ENCODE measurements at regions not wholly inside any gene's neighbourhood (a gene's known extent, or its start where the extent isn't known, plus 50 kb on each side); places are given as distances from the start of the nearest gene placed in this dataset.

DNA sequence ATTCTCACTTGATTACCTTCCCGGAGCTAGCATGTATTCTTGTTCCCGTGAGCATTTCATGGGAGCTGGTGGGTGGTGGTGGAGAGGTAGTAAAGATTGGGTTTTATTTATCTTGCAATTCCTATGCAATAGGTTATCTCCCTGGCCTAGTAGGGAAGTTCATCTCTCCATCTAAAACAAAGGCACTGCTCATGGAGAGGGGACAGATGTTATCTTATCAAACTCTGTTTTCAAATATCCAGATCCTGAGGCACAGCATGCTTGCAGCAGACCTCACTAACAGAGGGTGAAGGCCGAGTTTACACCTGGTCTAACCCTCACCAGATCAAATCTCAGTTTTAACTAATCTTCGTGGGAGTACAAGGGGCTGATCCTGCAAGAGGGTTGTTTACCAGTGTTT lies 98.9 kb downstream of the CYRIA start:
- TF ChIP-seq, protein P1, sequence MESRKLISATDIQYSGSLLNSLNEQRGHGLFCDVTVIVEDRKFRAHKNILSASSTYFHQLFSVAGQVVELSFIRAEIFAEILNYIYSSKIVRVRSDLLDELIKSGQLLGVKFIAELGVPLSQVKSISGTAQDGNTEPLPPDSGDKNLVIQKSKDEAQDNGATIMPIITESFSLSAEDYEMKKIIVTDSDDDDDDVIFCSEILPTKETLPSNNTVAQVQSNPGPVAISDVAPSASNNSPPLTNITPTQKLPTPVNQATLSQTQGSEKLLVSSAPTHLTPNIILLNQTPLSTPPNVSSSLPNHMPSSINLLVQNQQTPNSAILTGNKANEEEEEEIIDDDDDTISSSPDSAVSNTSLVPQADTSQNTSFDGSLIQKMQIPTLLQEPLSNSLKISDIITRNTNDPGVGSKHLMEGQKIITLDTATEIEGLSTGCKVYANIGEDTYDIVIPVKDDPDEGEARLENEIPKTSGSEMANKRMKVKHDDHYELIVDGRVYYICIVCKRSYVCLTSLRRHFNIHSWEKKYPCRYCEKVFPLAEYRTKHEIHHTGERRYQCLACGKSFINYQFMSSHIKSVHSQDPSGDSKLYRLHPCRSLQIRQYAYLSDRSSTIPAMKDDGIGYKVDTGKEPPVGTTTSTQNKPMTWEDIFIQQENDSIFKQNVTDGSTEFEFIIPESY (IDR thresholded peaks at IDR 0.05), result no peak
- TF ChIP-seq HNF4G (IDR thresholded peaks at IDR 0.05) (no peak), EGR1 (IDR thresholded peaks at IDR 0.05; ENCODE audit: low read depth in 2 of 2) (no peak), SP1 (IDR thresholded peaks at IDR 0.05) (no peak), FOXA2 (IDR thresholded peaks at IDR 0.05) (no peak), RAD21 (IDR thresholded peaks at IDR 0.05) (no peak), YY1 (IDR thresholded peaks at IDR 0.05) (no peak), FOXA1 (IDR thresholded peaks at IDR 0.05) (no peak), JUND (IDR thresholded peaks at IDR 0.05) (no peak), NR2F2 (IDR thresholded peaks at IDR 0.05) (no peak)
- TF ChIP-seq, protein P2, sequence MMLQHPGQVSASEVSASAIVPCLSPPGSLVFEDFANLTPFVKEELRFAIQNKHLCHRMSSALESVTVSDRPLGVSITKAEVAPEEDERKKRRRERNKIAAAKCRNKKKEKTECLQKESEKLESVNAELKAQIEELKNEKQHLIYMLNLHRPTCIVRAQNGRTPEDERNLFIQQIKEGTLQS (IDR thresholded peaks at IDR 0.05), result no peak
- TF ChIP-seq, protein P3, sequence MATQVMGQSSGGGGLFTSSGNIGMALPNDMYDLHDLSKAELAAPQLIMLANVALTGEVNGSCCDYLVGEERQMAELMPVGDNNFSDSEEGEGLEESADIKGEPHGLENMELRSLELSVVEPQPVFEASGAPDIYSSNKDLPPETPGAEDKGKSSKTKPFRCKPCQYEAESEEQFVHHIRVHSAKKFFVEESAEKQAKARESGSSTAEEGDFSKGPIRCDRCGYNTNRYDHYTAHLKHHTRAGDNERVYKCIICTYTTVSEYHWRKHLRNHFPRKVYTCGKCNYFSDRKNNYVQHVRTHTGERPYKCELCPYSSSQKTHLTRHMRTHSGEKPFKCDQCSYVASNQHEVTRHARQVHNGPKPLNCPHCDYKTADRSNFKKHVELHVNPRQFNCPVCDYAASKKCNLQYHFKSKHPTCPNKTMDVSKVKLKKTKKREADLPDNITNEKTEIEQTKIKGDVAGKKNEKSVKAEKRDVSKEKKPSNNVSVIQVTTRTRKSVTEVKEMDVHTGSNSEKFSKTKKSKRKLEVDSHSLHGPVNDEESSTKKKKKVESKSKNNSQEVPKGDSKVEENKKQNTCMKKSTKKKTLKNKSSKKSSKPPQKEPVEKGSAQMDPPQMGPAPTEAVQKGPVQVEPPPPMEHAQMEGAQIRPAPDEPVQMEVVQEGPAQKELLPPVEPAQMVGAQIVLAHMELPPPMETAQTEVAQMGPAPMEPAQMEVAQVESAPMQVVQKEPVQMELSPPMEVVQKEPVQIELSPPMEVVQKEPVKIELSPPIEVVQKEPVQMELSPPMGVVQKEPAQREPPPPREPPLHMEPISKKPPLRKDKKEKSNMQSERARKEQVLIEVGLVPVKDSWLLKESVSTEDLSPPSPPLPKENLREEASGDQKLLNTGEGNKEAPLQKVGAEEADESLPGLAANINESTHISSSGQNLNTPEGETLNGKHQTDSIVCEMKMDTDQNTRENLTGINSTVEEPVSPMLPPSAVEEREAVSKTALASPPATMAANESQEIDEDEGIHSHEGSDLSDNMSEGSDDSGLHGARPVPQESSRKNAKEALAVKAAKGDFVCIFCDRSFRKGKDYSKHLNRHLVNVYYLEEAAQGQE (IDR thresholded peaks at IDR 0.05), result no peak
- TF ChIP-seq, protein P4, sequence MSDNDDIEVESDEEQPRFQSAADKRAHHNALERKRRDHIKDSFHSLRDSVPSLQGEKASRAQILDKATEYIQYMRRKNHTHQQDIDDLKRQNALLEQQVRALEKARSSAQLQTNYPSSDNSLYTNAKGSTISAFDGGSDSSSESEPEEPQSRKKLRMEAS (IDR thresholded peaks at IDR 0.05), result no peak
- Histone ChIP-seq H3K27me3 (ENCODE audit: control insufficient read depth in 4 of 4, insufficient read depth in 4 of 4, low read length in 3 of 4) (no peaks in the 10 kb centered on the region), H3K9me3 (ENCODE audit: control insufficient read depth in 4 of 4, low read length in 3 of 4) (no peaks in the 10 kb centered on the region), H3K4me3 (ENCODE audit: low read depth in 1 of 3, low read length in 3 of 3) (no peak overlapping the region), H3K4me1 (ENCODE audit: control insufficient read depth in 4 of 4, insufficient read depth in 4 of 4, low read length in 3 of 4) (no peaks in the 10 kb centered on the region), H3K27ac (ENCODE audit: low read depth in 1 of 2, low read length in 2 of 2) (no peak overlapping the region), H3K36me3 (ENCODE audit: control insufficient read depth in 4 of 4, insufficient read depth in 3 of 4, low read depth in 1 of 4, low read length in 3 of 4) (peaks cover 0 to 2% (median 1%) of the 10 kb centered on the region in 4 donors), H3K9ac (ENCODE audit: low read depth in 1 of 2, low read length in 2 of 2) (no peak overlapping the region)
- DNase-seq (ENCODE audit: low spot score), result no peak
- WGBS, result 43% methylated on average over 4 of the region's 4 CpGs

DNA sequence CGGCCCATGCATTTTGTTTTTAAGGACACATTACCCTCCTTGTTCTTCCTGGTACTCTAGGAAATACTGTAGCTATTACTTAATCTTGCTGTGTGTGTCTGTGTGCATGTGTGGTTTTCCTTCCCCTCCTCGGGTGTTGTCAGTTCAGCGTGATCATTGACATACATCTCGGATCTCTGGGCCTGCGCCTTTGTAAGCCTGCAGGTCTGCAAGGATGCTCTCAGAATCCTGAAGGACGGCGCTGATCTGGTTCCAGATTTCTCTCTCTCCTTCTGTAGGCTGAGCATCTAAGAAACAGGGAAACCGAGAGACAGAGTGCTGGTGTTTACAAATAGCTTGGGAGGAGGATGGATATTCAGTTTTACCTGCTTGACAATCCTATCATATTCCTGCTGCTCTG lies 100.2 kb downstream of the CYRIA start:
- 76% methylated on average over 8 of the region's 8 CpGs for WGBS
- H3K27ac ChIP-seq (ENCODE audit: low read depth in 1 of 2, low read length in 2 of 2), result no peak overlapping the region
- no peak overlapping the region for H3K4me3 ChIP-seq (ENCODE audit: low read depth in 1 of 3, low read length in 3 of 3)
- peaks cover 0 to 6% (median 3%) of the 10 kb centered on the region in 4 donors for H3K36me3 ChIP-seq (ENCODE audit: control insufficient read depth in 4 of 4, insufficient read depth in 3 of 4, low read depth in 1 of 4, low read length in 3 of 4)
- H3K9me3 ChIP-seq (ENCODE audit: control insufficient read depth in 4 of 4, low read length in 3 of 4), result no peaks in the 10 kb centered on the region
- H3K4me1 ChIP-seq (ENCODE audit: control insufficient read depth in 4 of 4, insufficient read depth in 4 of 4, low read length in 3 of 4), result no peaks in the 10 kb centered on the region
- no peak for DNase-seq (ENCODE audit: low spot score)
- H3K27me3 ChIP-seq (ENCODE audit: control insufficient read depth in 4 of 4, insufficient read depth in 4 of 4, low read length in 3 of 4), result no peaks in the 10 kb centered on the region
- no peak overlapping the region for H3K9ac ChIP-seq (ENCODE audit: low read depth in 1 of 2, low read length in 2 of 2)
- TF ChIP-seq FOXA1 (IDR thresholded peaks at IDR 0.05) (no peak), JUND (IDR thresholded peaks at IDR 0.05) (no peak), TAF1 (conservative IDR thresholded peaks at IDR 0.05) (no peak), YY1 (IDR thresholded peaks at IDR 0.05) (no peak), GABPA (IDR thresholded peaks at IDR 0.05 in 1 of 2, conservative IDR thresholded peaks at IDR 0.05 in 1 of 2) (no peak), FOXA2 (IDR thresholded peaks at IDR 0.05) (no peak), NR2F2 (IDR thresholded peaks at IDR 0.05) (no peak), SP1 (IDR thresholded peaks at IDR 0.05) (no peak), EGR1 (IDR thresholded peaks at IDR 0.05; ENCODE audit: low read depth in 2 of 2) (no peak), RAD21 (IDR thresholded peaks at IDR 0.05) (no peak), HNF4G (IDR thresholded peaks at IDR 0.05) (no peak)
- TF ChIP-seq, protein P3 (IDR thresholded peaks at IDR 0.05), result no peak
- TF ChIP-seq, protein P2 (IDR thresholded peaks at IDR 0.05), result no peak
- TF ChIP-seq, protein P4 (IDR thresholded peaks at IDR 0.05), result no peak
- TF ChIP-seq, protein P1 (IDR thresholded peaks at IDR 0.05), result no peak
- TF ChIP-seq, protein P5, sequence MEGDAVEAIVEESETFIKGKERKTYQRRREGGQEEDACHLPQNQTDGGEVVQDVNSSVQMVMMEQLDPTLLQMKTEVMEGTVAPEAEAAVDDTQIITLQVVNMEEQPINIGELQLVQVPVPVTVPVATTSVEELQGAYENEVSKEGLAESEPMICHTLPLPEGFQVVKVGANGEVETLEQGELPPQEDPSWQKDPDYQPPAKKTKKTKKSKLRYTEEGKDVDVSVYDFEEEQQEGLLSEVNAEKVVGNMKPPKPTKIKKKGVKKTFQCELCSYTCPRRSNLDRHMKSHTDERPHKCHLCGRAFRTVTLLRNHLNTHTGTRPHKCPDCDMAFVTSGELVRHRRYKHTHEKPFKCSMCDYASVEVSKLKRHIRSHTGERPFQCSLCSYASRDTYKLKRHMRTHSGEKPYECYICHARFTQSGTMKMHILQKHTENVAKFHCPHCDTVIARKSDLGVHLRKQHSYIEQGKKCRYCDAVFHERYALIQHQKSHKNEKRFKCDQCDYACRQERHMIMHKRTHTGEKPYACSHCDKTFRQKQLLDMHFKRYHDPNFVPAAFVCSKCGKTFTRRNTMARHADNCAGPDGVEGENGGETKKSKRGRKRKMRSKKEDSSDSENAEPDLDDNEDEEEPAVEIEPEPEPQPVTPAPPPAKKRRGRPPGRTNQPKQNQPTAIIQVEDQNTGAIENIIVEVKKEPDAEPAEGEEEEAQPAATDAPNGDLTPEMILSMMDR (IDR thresholded peaks at IDR 0.05; ENCODE audit: low read depth, low read length, missing input control), result no peak
